ENCODE measurements at regions not wholly inside any gene's neighbourhood (a gene's known extent, or its start where the extent isn't known, plus 50 kb on each side); places are given as distances from the start of the nearest gene placed in this dataset.

GRCh38 chr3:177579419-177579818 is 382.1 kb upstream of the TBL1XR1 start:
- peaks cover 0 to 4% (median 1%) of the 10 kb centered on the region in 3 donors for H3K4me1 Mint-ChIP-seq
- POLR2A ChIA-PET, result no interaction called here
- no peaks in the 10 kb centered on the region for H3K27me3 ChIP-seq (ENCODE audit: insufficient read depth, low read length, poor library complexity, severe bottlenecking)
- no peak overlapping the region for H3K27ac Mint-ChIP-seq
- H3K4me3 ChIP-seq (ENCODE audit: low read length), result no peak overlapping the region
- CTCF ChIA-PET, result no interaction called here
- DNase-seq, result no peak
- H3K4me3 Mint-ChIP-seq, result no peak overlapping the region
- no peak overlapping the region for H3K27ac ChIP-seq (ENCODE audit: low read depth, low read length)
- H3K4me1 ChIP-seq (ENCODE audit: insufficient read depth, low read length), result no peaks in the 10 kb centered on the region
- H3K9me3 Mint-ChIP-seq, result no peaks in the 10 kb centered on the region
- no peaks in the 10 kb centered on the region for H3K36me3 Mint-ChIP-seq
- H3K27me3 Mint-ChIP-seq, result no peaks in the 10 kb centered on the region
- H3K36me3 ChIP-seq (ENCODE audit: insufficient read depth, low read length), result no peaks in the 10 kb centered on the region
- H3K9me3 ChIP-seq (ENCODE audit: low read length), result no peaks in the 10 kb centered on the region

DNA sequence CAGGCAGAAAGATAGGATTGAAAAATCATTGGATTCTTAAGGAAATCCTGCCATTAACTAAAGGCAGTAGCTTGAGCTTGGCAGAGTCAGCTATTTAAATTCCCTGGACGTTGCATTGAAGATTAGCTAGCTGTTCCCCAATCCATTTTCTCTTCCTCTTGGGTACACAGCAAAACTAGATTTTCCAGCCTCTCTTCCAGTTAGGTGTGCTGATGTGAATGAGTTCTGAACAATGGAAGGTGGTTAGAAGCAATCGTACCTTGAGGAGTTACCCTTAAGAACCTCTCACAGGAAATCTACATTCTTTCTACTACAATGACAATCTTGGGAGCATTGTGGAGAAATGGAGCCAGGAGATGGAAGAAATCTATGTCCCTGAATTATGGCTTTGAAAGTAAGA is 383.2 kb upstream of the TBL1XR1 start:
- Histone ChIP-seq H3K4me1 (ENCODE audit: insufficient read depth, low read length) (no peaks in the 10 kb centered on the region), H3K9me3 (ENCODE audit: low read length) (no peaks in the 10 kb centered on the region), H3K36me3 (ENCODE audit: insufficient read depth, low read length) (no peaks in the 10 kb centered on the region), H3K27ac (ENCODE audit: low read depth, low read length) (no peak overlapping the region), H3K4me3 (ENCODE audit: low read length) (no peak overlapping the region), H3K27me3 (ENCODE audit: insufficient read depth, low read length, poor library complexity, severe bottlenecking) (no peaks in the 10 kb centered on the region)
- ChIA-PET POLR2A (no interaction called here), CTCF (no interaction called here)
- Mint-ChIP-seq H3K36me3 (no peaks in the 10 kb centered on the region), H3K9me3 (no peaks in the 10 kb centered on the region), H3K4me3 (no peak overlapping the region), H3K27me3 (no peaks in the 10 kb centered on the region), H3K27ac (no peak overlapping the region), H3K4me1 (peaks cover 0 to 4% (median 3%) of the 10 kb centered on the region in 3 donors)
- no peak for DNase-seq

GRCh38 chr3:177585271-177585670 is 388.0 kb upstream of the TBL1XR1 start:
- H3K36me3 Mint-ChIP-seq, result no peaks in the 10 kb centered on the region
- peaks cover 0 to 3% (median 0%) of the 10 kb centered on the region in 5 donors for H3K9me3 Mint-ChIP-seq
- H3K36me3 ChIP-seq (ENCODE audit: insufficient read depth, low read length), result no peaks in the 10 kb centered on the region
- H3K4me3 ChIP-seq (ENCODE audit: low read length), result no peak overlapping the region
- ChIA-PET POLR2A (no interaction called here), CTCF (no interaction called here)
- H3K27me3 Mint-ChIP-seq, result no peaks in the 10 kb centered on the region
- no peaks in the 10 kb centered on the region for H3K27me3 ChIP-seq (ENCODE audit: insufficient read depth, low read length, poor library complexity, severe bottlenecking)
- no peak overlapping the region for H3K27ac ChIP-seq (ENCODE audit: low read depth, low read length)
- peak overlapping the region in 1 of 8 donors; percentile 15 for H3K27ac Mint-ChIP-seq
- no peaks in the 10 kb centered on the region for H3K9me3 ChIP-seq (ENCODE audit: low read length)
- no peak for DNase-seq
- no peaks in the 10 kb centered on the region for H3K4me1 ChIP-seq (ENCODE audit: insufficient read depth, low read length)
- H3K4me1 Mint-ChIP-seq, result peaks cover 0 to 17% (median 11%) of the 10 kb centered on the region in 3 donors
- no peak overlapping the region for H3K4me3 Mint-ChIP-seq

GRCh38 chr3:177589041-177589650 is 391.9 kb upstream of the TBL1XR1 start:
- H3K4me1 ChIP-seq (ENCODE audit: insufficient read depth, low read length), result peaks cover 15% of the 10 kb centered on the region
- H3K27ac Mint-ChIP-seq, result peak overlapping the region in 2 of 8 donors; percentile 43 to 63
- H3K4me3 Mint-ChIP-seq, result no peak overlapping the region
- H3K4me1 Mint-ChIP-seq, result peaks cover 25 to 47% (median 31%) of the 10 kb centered on the region in 3 donors
- no peak overlapping the region for H3K27ac ChIP-seq (ENCODE audit: low read depth, low read length)
- H3K9me3 ChIP-seq (ENCODE audit: low read length), result no peaks in the 10 kb centered on the region
- DNase-seq, result no peak
- H3K27me3 ChIP-seq (ENCODE audit: insufficient read depth, low read length, poor library complexity, severe bottlenecking), result no peaks in the 10 kb centered on the region
- H3K27me3 Mint-ChIP-seq, result no peaks in the 10 kb centered on the region
- H3K36me3 ChIP-seq (ENCODE audit: insufficient read depth, low read length), result no peaks in the 10 kb centered on the region
- peaks cover 0 to 3% (median 0%) of the 10 kb centered on the region in 5 donors for H3K9me3 Mint-ChIP-seq
- ChIA-PET CTCF (no interaction called here), POLR2A (no interaction called here)
- H3K36me3 Mint-ChIP-seq, result no peaks in the 10 kb centered on the region
- H3K4me3 ChIP-seq (ENCODE audit: low read length), result no peak overlapping the region

DNA sequence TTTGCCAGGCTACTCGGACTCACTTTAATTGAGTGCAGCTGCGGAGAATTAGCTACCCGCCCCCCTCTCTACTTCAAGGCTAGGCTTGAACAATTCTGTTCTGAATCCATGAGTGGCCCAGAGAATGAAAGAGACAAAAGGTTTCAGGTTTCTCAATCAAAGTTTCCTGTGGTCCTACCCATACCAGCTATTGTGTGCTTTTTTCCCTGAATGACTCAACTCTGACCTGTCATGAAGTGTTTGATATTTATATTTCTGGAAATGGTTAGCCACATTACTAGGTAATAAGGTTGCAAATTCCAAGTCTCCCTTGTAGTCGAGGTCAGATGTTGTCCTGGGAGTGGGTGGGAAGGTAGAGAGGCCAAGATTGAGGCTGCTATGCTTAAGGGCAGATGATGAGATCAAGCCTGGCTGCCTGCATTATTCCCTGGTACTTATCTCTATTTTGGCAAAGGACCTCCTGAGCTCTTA is 392.7 kb upstream of the TBL1XR1 start:
- POLR2A ChIA-PET, result no interaction called here
- CTCF ChIA-PET, result no interaction called here
- H3K4me3 Mint-ChIP-seq, result peak overlapping the region in 1 of 7 donors; percentile 61

DNA sequence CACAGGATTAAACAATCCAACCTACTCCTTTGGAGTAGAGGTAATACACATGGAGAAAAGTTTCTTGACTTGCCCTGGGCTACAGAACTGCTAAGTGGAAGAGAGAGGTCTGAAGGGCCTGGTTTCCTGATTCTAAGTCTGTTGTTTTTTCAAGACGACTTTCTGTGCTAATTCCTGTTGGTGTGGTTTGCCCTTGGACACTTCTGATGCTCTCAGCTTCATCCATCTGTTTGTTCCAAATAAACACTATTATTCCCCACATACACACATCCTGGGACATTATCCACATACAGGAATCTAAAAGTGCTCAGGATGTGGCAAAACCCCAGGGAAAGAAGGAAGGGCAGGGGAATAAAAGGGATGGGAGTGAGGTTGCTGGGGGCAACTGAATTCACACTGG is 393.5 kb upstream of the TBL1XR1 start:
- no peaks in the 10 kb centered on the region for H3K9me3 ChIP-seq (ENCODE audit: low read length)
- H3K4me1 Mint-ChIP-seq, result peaks cover 42 to 64% (median 42%) of the 10 kb centered on the region in 3 donors
- DNase-seq, result no peak
- peak overlapping the region in 5 of 7 donors; percentile 60 to 81 (median 72) for H3K4me3 Mint-ChIP-seq
- H3K4me1 ChIP-seq (ENCODE audit: insufficient read depth, low read length), result peaks cover 22% of the 10 kb centered on the region
- H3K36me3 ChIP-seq (ENCODE audit: insufficient read depth, low read length), result no peaks in the 10 kb centered on the region
- H3K27ac Mint-ChIP-seq, result peak overlapping the region in 6 of 8 donors; percentile 52 to 90 (median 76)
- CTCF ChIA-PET, result interaction anchor here (1.2 kb wide), 1 partner anchor 17 kb away, joined by 3 read pairs; no protein-coding TSS in a partner anchor
- peaks cover 0 to 3% (median 0%) of the 10 kb centered on the region in 5 donors for H3K9me3 Mint-ChIP-seq
- POLR2A ChIA-PET, result no interaction called here
- no peaks in the 10 kb centered on the region for H3K27me3 ChIP-seq (ENCODE audit: insufficient read depth, low read length, poor library complexity, severe bottlenecking)
- no peak overlapping the region for H3K27ac ChIP-seq (ENCODE audit: low read depth, low read length)
- no peaks in the 10 kb centered on the region for H3K36me3 Mint-ChIP-seq
- H3K4me3 ChIP-seq (ENCODE audit: low read length), result no peak overlapping the region
- no peaks in the 10 kb centered on the region for H3K27me3 Mint-ChIP-seq

More for the DNA sequence above, 392.7 kb upstream of the TBL1XR1 start:
- Histone ChIP-seq H3K27ac (ENCODE audit: low read depth, low read length) (no peak overlapping the region), H3K9me3 (ENCODE audit: low read length) (no peaks in the 10 kb centered on the region), H3K27me3 (ENCODE audit: insufficient read depth, low read length, poor library complexity, severe bottlenecking) (no peaks in the 10 kb centered on the region), H3K4me3 (ENCODE audit: low read length) (no peak overlapping the region), H3K4me1 (ENCODE audit: insufficient read depth, low read length) (peaks cover 15% of the 10 kb centered on the region), H3K36me3 (ENCODE audit: insufficient read depth, low read length) (no peaks in the 10 kb centered on the region)
- H3K27me3 Mint-ChIP-seq, result no peaks in the 10 kb centered on the region
- peaks cover 33 to 55% (median 37%) of the 10 kb centered on the region in 3 donors for H3K4me1 Mint-ChIP-seq
- DNase-seq, result no peak
- peaks cover 0 to 3% (median 0%) of the 10 kb centered on the region in 5 donors for H3K9me3 Mint-ChIP-seq
- peak overlapping the region in 1 of 8 donors; percentile 75 for H3K27ac Mint-ChIP-seq
- H3K36me3 Mint-ChIP-seq, result no peaks in the 10 kb centered on the region

GRCh38 chr3:177591379-177591778 is 394.1 kb upstream of the TBL1XR1 start:
- Histone ChIP-seq H3K9me3 (ENCODE audit: low read length) (no peaks in the 10 kb centered on the region), H3K27me3 (ENCODE audit: insufficient read depth, low read length, poor library complexity, severe bottlenecking) (no peaks in the 10 kb centered on the region), H3K4me1 (ENCODE audit: insufficient read depth, low read length) (peaks cover 27% of the 10 kb centered on the region), H3K27ac (ENCODE audit: low read depth, low read length) (no peak overlapping the region), H3K4me3 (ENCODE audit: low read length) (no peak overlapping the region), H3K36me3 (ENCODE audit: insufficient read depth, low read length) (no peaks in the 10 kb centered on the region)
- H3K36me3 Mint-ChIP-seq, result no peaks in the 10 kb centered on the region
- ChIA-PET POLR2A (interaction anchor here (0.9 kb wide), 1 partner anchor 10 kb away, joined by 3 read pairs; no protein-coding TSS in a partner anchor), CTCF (interaction anchor here (1.2 kb wide), 1 partner anchor 17 kb away, joined by 3 read pairs; no protein-coding TSS in a partner anchor)
- peak overlapping the region; percentile 2 to 92 (median 70) for H3K27ac Mint-ChIP-seq
- no peak for DNase-seq
- no peaks in the 10 kb centered on the region for H3K27me3 Mint-ChIP-seq
- H3K9me3 Mint-ChIP-seq, result peaks cover 0 to 3% (median 0%) of the 10 kb centered on the region in 5 donors
- peaks cover 47 to 69% (median 47%) of the 10 kb centered on the region in 3 donors for H3K4me1 Mint-ChIP-seq
- H3K4me3 Mint-ChIP-seq, result peak overlapping the region in 6 of 7 donors; percentile 38 to 79 (median 72)

DNA sequence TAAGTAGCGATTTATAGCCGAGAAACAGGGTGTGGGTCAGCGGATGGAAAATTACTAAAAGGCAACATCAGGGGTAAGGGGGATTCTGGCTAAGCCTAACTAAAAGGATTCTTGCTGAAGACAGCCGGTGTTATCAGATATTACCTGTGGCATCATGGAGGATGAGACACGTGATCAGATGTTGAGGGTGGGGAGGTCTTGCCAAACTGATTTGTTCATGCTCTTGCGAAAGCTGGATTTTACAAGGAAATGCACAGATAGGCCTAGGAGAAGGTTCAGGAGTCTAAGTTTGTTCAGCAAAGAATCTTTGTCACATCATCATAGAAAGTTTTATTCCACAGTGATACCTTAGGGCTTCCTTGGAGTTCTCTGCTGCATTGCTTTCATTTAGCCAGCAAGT is 396.8 kb upstream of the TBL1XR1 start:
- Histone ChIP-seq H3K27me3 (ENCODE audit: insufficient read depth, low read length, poor library complexity, severe bottlenecking) (no peaks in the 10 kb centered on the region), H3K4me1 (ENCODE audit: insufficient read depth, low read length) (peaks cover 54% of the 10 kb centered on the region), H3K4me3 (ENCODE audit: low read length) (no peak overlapping the region), H3K9me3 (ENCODE audit: low read length) (no peaks in the 10 kb centered on the region), H3K27ac (ENCODE audit: low read depth, low read length) (no peak overlapping the region), H3K36me3 (ENCODE audit: insufficient read depth, low read length) (no peaks in the 10 kb centered on the region)
- Mint-ChIP-seq H3K9me3 (no peaks in the 10 kb centered on the region), H3K4me1 (peaks cover 71 to 91% (median 74%) of the 10 kb centered on the region in 3 donors), H3K4me3 (peak overlapping the region in 1 of 7 donors; percentile 20), H3K27ac (peak overlapping the region in 3 of 8 donors; percentile 4 to 53 (median 45)), H3K36me3 (no peaks in the 10 kb centered on the region), H3K27me3 (no peaks in the 10 kb centered on the region)
- ChIA-PET POLR2A (interaction anchor here (0.6 kb wide), 1 partner anchor 237 kb away, joined by 3 read pairs; no protein-coding TSS in a partner anchor), CTCF (no interaction called here)
- no peak for DNase-seq

All from CD8-positive, alpha-beta memory T cell (primary cell).